HepG2 (cell line): ENCODE measurements at regions not wholly inside any gene's neighbourhood (a gene's known extent, or its start where the extent isn't known, plus 50 kb on each side); places are given as distances from the start of the nearest gene placed in this dataset.

Experiments
- AGO1 ChIP-seq: fragments of 200-400 bp; formaldehyde crosslinking; IDR thresholded peaks from 2 replicates; pipeline ENCODE4 v1.6.1; 2017; ENCODE audit warnings: mild to moderate bottlenecking, low read depth, low read length, moderate library complexity; ENCODE audit not compliant: poor library complexity, severe bottlenecking
- BCL3 ChIP-seq: sonication (generic); formaldehyde crosslinking; IDR thresholded peaks from 2 replicates; pipeline ENCODE4 v1.5.1; 2020; ENCODE audit warnings: mild to moderate bottlenecking, missing genetic modification reagents, moderate library complexity
- BCLAF1 ChIP-seq: fragments of 450-650 bp; IDR thresholded peaks from 2 replicates; pipeline ENCODE4 v1.6.1; 2017; ENCODE audit warnings: mild to moderate bottlenecking
- FOXC1 ChIP-seq: sonication (generic); formaldehyde crosslinking; IDR thresholded peaks from 2 replicates; pipeline ENCODE4 v1.8.0; 2022; ENCODE audit warnings: mild to moderate bottlenecking, missing genetic modification reagents, borderline replicate concordance
- HNRNPK ChIP-seq: fragments of 200-400 bp; formaldehyde crosslinking; IDR thresholded peaks from 2 replicates; pipeline ENCODE4 v1.6.1; 2018; ENCODE audit warnings: low read length, low read depth, moderate library complexity, mild to moderate bottlenecking; ENCODE audit not compliant: poor library complexity, severe bottlenecking
- MXD1 ChIP-seq: sonication (generic); formaldehyde crosslinking; IDR thresholded peaks from 2 replicates; pipeline ENCODE4 v1.4.0; 2020; ENCODE audit warnings: mild to moderate bottlenecking, missing genetic modification reagents
- PITX1 ChIP-seq: sonication (generic); formaldehyde crosslinking; IDR thresholded peaks from 2 replicates; pipeline ENCODE4 v1.5.1; 2020; ENCODE audit warnings: mild to moderate bottlenecking, missing genetic modification reagents
- PLRG1 ChIP-seq: fragments of 450-650 bp; conservative IDR thresholded peaks from 2 replicates; pipeline ENCODE4 v1.6.1; 2016
- RFXAP ChIP-seq: sonication (generic); formaldehyde crosslinking; IDR thresholded peaks from 2 replicates; pipeline ENCODE4 v1.4.0; 2020; ENCODE audit warnings: missing genetic modification reagents, borderline replicate concordance
- SKIL ChIP-seq: sonication (generic); formaldehyde crosslinking; IDR thresholded peaks from 2 replicates; pipeline ENCODE4 v1.8.0; 2022; ENCODE audit warnings: missing genetic modification reagents, mild to moderate bottlenecking, moderate library complexity, borderline replicate concordance
- SP2 ChIP-seq: sonication (generic); formaldehyde crosslinking; IDR thresholded peaks from 2 replicates; pipeline ENCODE4 v1.5.1; 2020; ENCODE audit warnings: mild to moderate bottlenecking, missing genetic modification reagents
- TOPORS ChIP-seq: sonication (generic); formaldehyde crosslinking; IDR thresholded peaks from 2 replicates; pipeline ENCODE4 v1.8.0; 2023; ENCODE audit warnings: mild to moderate bottlenecking, missing genetic modification reagents
- ZBTB8A ChIP-seq: sonication (generic); formaldehyde crosslinking; IDR thresholded peaks from 2 replicates; pipeline ENCODE4 v1.4.0; 2020; ENCODE audit warnings: mild to moderate bottlenecking, low read depth, missing genetic modification reagents, borderline replicate concordance
- ZNF503 ChIP-seq: sonication (generic); formaldehyde crosslinking; IDR thresholded peaks from 2 replicates; pipeline ENCODE4 v1.4.0; 2020; ENCODE audit warnings: missing genetic modification reagents
- ZNF598 ChIP-seq: sonication (generic); formaldehyde crosslinking; IDR thresholded peaks from 2 replicates; pipeline ENCODE4 v1.5.1; 2020; ENCODE audit warnings: mild to moderate bottlenecking, missing genetic modification reagents, borderline replicate concordance
- ZNF850 ChIP-seq: sonication (generic); formaldehyde crosslinking; conservative IDR thresholded peaks from 2 replicates; pipeline ENCODE4 v1.9.0; 2021; ENCODE audit warnings: mild to moderate bottlenecking, missing genetic modification reagents

GRCh38 chr16:80466024-80466987, 74.5 kb upstream of the DYNLRB2 start (continued):
- TF ChIP-seq SKIL (CRISPR knock-in tag) (no peak), RFXAP (CRISPR knock-in tag) (peak; percentile 82; the same call in 1 of the 2 replicates), SP2 (CRISPR knock-in tag) (no peak), TOPORS (CRISPR knock-in tag) (peak; percentile 84), ZBTB8A (CRISPR knock-in tag) (no peak; the same call in 1 of the 2 replicates), AGO1 (no peak), PITX1 (peak; percentile 72; the same call in 1 of the 2 replicates), FOXC1 (CRISPR knock-in tag) (no peak; the same call in 1 of the 2 replicates), HNRNPK (no peak), ZNF850 (no peak), BCL3 (no peak), ZNF598 (peak; percentile 59; the same call in 1 of the 2 replicates), MXD1 (no peak), PLRG1 (no peak), ZNF503 (CRISPR knock-in tag) (no peak), BCLAF1 (no peak)
